OCI-LY1 (cell line): ENCODE measurements at regions not wholly inside any gene's neighbourhood (a gene's known extent, or its start where the extent isn't known, plus 50 kb on each side); places are given as distances from the start of the nearest gene placed in this dataset.

Experiments
- EZH2 ChIP-seq: fragments of 200-600 bp; sonication (generic), shearing (Covaris generic); IDR thresholded peaks from 2 replicates; pipeline ENCODE4 v1.8.0; 2017; ENCODE audit warnings: borderline replicate concordance, mixed run types, mild to moderate bottlenecking, antibody characterized with exemption, low read length, moderate library complexity, mixed read lengths
- TF ChIP-seq, protein P1 (sequence below): fragments of 200-600 bp; sonication (generic), shearing (Covaris generic); IDR thresholded peaks from 2 replicates; pipeline ENCODE4 v1.5.1; 2017; ENCODE audit warnings: mild to moderate bottlenecking, antibody characterized with exemption, low read length, moderate library complexity, mixed read lengths

DNA sequence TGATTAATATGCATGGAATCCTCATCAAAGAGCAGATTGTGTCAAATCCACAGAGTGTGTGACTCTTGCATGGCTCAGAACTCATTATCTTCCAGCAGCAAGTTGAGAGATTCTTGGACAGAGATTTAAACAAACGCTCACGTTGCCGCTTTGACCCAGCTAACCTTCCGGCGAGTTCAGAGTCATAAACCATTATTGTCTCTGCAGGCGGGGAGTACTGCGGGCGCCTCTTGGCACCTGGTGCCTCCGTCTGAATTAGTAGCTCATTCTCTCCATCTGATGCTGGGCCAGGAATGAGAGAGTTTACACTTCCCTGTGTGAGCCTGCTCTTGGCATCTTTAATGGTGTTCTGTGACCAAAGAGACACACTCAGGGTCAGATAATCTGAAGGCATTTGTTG, 138.6 kb upstream of the WSCD1 start:
- TF ChIP-seq, protein P1, sequence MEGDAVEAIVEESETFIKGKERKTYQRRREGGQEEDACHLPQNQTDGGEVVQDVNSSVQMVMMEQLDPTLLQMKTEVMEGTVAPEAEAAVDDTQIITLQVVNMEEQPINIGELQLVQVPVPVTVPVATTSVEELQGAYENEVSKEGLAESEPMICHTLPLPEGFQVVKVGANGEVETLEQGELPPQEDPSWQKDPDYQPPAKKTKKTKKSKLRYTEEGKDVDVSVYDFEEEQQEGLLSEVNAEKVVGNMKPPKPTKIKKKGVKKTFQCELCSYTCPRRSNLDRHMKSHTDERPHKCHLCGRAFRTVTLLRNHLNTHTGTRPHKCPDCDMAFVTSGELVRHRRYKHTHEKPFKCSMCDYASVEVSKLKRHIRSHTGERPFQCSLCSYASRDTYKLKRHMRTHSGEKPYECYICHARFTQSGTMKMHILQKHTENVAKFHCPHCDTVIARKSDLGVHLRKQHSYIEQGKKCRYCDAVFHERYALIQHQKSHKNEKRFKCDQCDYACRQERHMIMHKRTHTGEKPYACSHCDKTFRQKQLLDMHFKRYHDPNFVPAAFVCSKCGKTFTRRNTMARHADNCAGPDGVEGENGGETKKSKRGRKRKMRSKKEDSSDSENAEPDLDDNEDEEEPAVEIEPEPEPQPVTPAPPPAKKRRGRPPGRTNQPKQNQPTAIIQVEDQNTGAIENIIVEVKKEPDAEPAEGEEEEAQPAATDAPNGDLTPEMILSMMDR: no peak
- TF ChIP-seq EZH2: no peak
